ENCODE measurements at regions not wholly inside any gene's neighbourhood (a gene's known extent, or its start where the extent isn't known, plus 50 kb on each side); places are given as distances from the start of the nearest gene placed in this dataset.
"Not testable (repeated sequence)": the region's sequence is repeated elsewhere in the genome, so short reads cannot be mapped to it uniquely, and the experiment has no call there.

DNA sequence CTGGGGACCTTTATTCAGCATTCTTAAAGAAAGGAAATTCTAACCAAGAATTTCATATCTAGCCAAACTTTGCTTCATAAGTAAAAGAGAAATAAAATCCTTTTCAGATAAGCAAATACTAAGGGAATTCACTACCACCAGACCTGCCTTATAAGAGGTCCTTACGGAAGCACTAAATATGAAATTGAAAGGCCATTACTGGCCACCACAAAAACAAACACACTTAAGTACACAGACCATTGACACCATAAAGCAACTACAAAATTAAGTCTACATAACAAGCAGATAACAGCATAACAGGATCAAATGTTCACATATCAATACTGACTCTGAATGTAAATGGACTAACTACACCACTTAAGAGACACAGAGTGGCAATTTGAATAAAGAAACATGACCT lies 361.4 kb upstream of the POU5F2 start:
- DNase-seq (ENCODE audit: extremely low read depth in 1 of 11, low read depth in 9 of 11, low spot score in 4 of 11), result no peak

GRCh38 chr5:94097384-94097783 lies 356.0 kb upstream of the POU5F2 start:
- not testable (repeated sequence) for DNase-seq (ENCODE audit: extremely low read depth in 1 of 11, low read depth in 9 of 11, low spot score in 4 of 11)

DNA sequence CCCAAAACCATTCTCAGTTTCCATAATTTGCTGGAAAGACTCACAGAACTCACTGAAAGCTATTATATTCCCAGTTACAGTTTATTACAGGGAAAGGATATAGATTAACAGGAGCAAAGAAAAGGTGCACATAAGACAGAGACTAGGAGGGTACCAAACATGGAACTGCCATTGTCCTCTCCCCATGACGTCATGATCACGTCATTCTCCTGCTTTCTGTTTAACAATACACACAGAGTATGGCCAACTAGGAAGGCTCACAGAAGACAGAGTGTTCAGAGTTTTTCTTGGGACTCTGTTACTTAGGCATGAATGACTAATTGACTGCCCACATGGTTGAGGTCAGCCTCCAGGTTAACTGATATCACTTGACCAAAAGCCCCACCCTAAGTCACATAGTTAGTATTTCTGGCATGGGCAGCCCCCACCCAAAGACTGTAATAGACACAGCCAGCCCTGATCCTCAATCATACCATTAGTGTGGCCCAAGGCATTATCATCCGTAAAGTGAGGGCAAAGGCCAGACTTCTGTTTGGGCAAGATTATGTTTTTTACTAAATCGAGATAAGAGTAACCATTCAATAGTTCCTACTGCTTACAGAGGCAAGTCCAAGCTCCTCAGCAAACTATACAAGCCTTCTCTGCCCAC lies 353.5 kb upstream of the POU5F2 start:
- DNase-seq (ENCODE audit: extremely low read depth in 1 of 11, low read depth in 9 of 11, low spot score in 4 of 11), result no peak

DNA sequence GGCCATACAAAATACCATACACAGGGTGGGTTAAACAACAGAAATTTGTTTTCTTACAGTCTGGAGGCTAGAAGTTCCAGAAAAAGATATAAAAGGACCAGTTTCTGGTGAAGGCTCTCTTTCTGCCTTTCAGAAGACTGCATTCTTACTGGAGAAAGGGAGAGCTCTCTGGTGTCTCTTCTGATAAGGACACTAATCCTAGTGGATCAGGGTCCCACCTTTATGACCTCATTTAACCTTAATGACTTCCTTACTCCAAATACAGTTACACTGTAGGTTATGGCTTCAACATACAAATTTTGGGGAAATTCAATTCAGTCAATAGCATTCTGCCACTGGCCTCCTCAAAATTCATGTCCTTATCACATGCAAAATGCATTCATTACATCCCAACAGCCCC lies 351.9 kb upstream of the POU5F2 start:
- DNase-seq (ENCODE audit: extremely low read depth in 1 of 11, low read depth in 9 of 11, low spot score in 4 of 11), result no peak

DNA sequence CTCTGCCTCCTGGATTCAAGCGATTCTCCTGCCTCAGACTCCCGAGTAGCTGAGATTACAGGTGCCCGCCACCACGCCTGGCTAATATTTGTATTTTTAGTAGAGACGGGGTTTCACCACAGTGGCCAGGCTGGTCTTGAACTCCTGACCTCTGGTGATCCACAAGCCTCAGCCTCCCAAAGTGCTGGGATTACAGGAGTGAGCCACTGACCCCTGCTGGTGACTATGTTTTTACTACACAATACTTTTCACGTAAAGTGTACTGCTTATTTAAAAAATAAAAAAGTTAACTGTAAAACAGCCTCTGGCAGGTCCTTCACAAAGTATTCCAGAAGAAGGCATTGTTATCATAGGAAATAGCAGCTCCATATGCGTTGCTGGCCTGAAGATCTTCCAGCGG lies 345.2 kb upstream of the POU5F2 start:
- DNase-seq (ENCODE audit: extremely low read depth in 1 of 11, low read depth in 9 of 11, low spot score in 4 of 11), result not testable (repeated sequence)

GRCh38 chr5:94086194-94086593 lies 344.8 kb upstream of the POU5F2 start:
- no peak for DNase-seq (ENCODE audit: extremely low read depth in 1 of 11, low read depth in 9 of 11, low spot score in 4 of 11)

GRCh38 chr5:94082405-94082804 lies 341.0 kb upstream of the POU5F2 start:
- DNase-seq (ENCODE audit: extremely low read depth in 1 of 11, low read depth in 9 of 11, low spot score in 4 of 11), result no peak

DNA sequence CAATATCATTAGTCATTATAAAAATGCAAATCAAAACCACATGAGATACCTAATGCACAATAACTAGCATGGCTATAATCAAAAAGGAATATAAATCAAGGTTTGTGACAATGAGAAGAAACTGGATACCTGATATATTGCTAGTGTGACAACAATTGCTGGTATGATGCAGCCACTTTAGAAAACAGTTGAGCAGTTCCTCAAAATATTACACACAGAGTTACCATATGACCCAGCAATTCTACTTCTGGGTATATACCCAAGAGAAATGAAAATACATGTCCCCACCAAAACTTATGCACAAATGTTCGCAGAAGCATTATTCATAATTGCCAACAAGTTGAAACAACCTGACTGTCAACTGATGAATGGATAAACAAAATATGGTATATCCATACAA lies 339.7 kb upstream of the POU5F2 start:
- DNase-seq (ENCODE audit: extremely low read depth in 1 of 11, low read depth in 9 of 11, low spot score in 4 of 11), result no peak

DNA sequence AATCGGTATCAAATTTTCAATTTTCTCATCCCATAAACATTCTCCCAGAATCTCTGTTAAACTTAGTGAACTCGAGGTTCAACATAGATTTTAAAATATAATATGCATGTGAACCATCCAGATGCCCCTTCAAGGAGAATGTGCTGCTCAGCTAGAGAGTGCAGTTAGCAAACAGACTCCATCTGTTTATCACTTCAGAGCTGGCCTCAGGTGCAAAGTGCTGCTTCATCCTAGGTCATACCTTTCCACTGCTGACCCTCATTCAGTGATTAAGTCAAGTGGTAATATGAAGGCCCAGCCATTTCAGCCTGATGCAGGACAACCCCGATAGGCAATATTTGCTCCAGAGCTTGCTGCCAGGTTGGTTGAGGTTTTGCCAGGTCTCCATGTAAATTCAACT lies 339.0 kb upstream of the POU5F2 start:
- DNase-seq (ENCODE audit: extremely low read depth in 1 of 11, low read depth in 9 of 11, low spot score in 4 of 11), result no peak

GRCh38 chr5:94072116-94072515 lies 330.7 kb upstream of the POU5F2 start:
- DNase-seq (ENCODE audit: extremely low read depth in 1 of 11, low read depth in 9 of 11, low spot score in 4 of 11), result no peak

DNA sequence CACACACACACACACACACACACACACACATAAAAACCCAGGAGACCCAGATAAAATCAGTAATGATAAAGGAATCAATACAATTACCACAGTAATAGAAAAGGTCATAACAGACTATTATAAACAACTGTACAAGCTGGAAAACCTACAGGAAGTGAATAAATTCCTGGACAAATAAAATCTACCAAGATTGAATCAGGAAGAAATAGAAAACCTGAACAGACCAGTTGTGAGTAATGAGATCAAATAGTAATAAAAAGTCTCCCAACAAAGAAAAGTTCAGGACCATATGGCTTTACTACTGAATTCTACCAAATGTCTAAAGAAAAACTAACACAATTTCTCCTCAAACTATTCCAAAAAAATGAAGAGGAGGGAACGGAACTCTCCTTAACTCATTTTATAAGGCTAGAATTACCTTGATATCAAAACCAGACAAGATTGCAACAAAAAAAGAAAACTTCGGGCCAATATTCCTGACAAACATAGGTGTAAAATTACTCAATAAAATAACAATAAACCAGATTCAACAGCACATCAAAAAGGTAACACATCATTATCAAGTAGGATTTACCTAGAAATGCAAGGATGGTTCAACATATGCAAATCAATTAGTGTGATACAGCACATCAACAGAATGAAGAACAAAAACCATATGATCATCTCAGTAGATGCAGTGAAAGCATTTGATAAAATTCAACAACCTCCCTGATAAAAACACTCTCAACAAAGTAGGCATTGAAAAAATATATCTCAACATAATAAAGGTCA lies 325.2 kb upstream of the POU5F2 start:
- DNase-seq (ENCODE audit: extremely low read depth in 1 of 11, low read depth in 9 of 11, low spot score in 4 of 11), result no peak

GRCh38 chr5:94064025-94064424 lies 322.6 kb upstream of the POU5F2 start:
- DNase-seq (ENCODE audit: extremely low read depth in 1 of 11, low read depth in 9 of 11, low spot score in 4 of 11), result no peak

DNA sequence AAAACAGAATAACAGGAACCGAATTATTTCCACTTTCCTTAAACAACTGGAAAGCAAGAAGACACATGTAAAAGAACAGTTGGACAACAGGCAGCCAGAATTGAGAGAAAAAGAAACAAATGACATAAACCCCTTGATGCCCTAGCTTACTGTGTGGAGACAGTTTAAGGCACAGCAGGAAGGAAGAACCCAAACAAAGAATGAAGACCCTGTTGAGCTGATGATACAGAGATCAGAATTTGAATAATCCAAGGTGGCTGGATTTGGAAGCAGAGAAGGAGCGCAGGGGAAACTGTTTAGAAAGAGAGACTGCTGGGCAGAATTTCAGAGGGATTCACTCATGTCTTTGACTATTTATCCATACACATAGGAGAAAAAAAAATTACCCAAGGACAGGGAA lies 316.3 kb upstream of the POU5F2 start:
- no peak for DNase-seq (ENCODE audit: extremely low read depth in 1 of 11, low read depth in 9 of 11, low spot score in 4 of 11)

- DNase-seq (ENCODE audit: extremely low read depth in 1 of 11, low read depth in 9 of 11, low spot score in 4 of 11), result no peak
Measured at GRCh38 chr5:94057217-94057616, 315.8 kb upstream of the POU5F2 start.

- DNase-seq (ENCODE audit: extremely low read depth in 1 of 11, low read depth in 9 of 11, low spot score in 4 of 11), result not testable (repeated sequence)
Measured at GRCh38 chr5:94049307-94049922, 308.0 kb upstream of the POU5F2 start.

DNA sequence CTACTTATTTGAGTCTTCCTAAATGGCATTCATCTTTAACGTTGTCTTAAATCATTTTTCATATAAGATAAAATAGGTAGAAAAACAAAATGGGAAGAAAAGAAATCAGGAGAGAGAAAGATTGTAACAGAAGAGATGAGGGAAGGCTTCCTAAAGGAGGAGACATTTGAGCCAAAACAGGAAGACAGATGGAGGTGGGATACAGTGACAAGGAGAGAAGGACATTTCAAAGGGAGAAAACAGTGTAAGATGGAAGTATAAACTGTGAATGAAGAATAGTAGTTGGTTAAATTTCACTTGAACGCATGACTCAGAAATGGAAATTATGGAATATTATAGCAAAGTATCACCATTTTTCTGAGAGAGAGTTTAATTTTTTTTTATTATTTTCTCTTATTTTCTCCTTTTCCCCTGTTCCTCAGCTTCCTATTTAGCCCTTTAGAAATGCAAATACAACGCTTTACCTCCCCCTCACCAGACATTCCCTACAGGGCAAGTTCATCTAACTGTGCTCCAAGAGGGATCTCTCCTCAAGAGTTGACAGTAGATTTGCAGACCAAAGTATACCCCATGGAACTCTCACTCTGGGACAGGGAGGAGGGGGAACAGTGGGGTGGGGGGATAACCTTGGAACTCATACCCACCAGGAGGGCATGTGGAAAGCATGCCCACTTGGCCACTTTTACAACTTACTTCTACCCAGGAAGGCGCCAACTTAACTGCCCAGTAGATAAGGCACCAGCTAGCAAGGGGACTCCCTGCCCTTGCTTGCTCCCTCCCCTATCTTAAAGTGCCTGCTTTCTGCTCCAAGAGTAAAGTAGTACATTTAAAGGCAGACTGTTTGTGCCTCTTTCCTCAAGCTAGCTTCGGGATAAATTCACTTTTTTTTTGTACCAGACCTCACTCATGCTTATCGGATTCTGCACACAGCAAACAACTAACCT lies 304.7 kb upstream of the POU5F2 start:
- no peak for DNase-seq (ENCODE audit: extremely low read depth in 1 of 11, low read depth in 9 of 11, low spot score in 4 of 11)

GRCh38 chr5:94043311-94043710 lies 301.9 kb upstream of the POU5F2 start:
- no peak for DNase-seq (ENCODE audit: extremely low read depth in 1 of 11, low read depth in 9 of 11, low spot score in 4 of 11)

GRCh38 chr5:94040591-94041148 lies 299.3 kb upstream of the POU5F2 start:
- DNase-seq (ENCODE audit: extremely low read depth in 1 of 11, low read depth in 9 of 11, low spot score in 4 of 11), result no peak

- DNase-seq (ENCODE audit: extremely low read depth in 1 of 11, low read depth in 9 of 11, low spot score in 4 of 11), result no peak
Measured at GRCh38 chr5:94039101-94039500, 297.7 kb upstream of the POU5F2 start.

All from renal cortex interstitium (tissue), 11 donors.